Fibroblast of upper back skin (primary cell): ENCODE measurements at regions not wholly inside any gene's neighbourhood (a gene's known extent, or its start where the extent isn't known, plus 50 kb on each side); places are given as distances from the start of the nearest gene placed in this dataset.
A peak's percentile ranks its signal among the peaks of the same experiment; 100 is the strongest.

Experiments
- DNase-seq: peaks from one replicate; pipeline ENCODE4 v3.0.0-alpha.2; 2013

- no peak for DNase-seq
Observed at GRCh38 chr10:78868861-78869260, 199.9 kb upstream of the ZMIZ1 start.

GRCh38 chr10:78869508-78870454 lies 199.0 kb upstream of the ZMIZ1 start:
- DNase-seq = no peak

GRCh38 chr10:78870458-78870857 lies 198.3 kb upstream of the ZMIZ1 start:
- DNase-seq = no peak

DNA sequence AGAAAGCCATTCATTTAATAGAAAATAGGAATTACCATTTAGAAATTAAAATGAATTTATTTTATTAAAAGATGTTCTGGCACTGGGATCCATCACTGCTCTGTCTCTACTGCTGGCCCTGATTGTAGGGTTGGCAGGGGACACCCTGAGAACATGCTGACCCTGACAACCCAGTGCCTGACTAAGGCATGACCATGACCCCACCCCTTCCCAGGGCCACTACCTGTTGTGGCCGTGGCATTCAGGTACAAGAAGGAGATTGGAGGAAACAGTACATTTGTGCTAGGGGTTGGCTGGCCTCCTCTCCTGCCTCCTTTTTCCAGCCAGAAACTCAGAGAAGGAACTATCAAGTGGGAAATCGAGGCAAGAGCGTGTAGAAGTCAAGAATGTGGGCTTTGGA lies 197.0 kb upstream of the ZMIZ1 start:
- DNase-seq = no peak

GRCh38 chr10:78873413-78873812 lies 195.4 kb upstream of the ZMIZ1 start:
- DNase-seq = no peak

DNA sequence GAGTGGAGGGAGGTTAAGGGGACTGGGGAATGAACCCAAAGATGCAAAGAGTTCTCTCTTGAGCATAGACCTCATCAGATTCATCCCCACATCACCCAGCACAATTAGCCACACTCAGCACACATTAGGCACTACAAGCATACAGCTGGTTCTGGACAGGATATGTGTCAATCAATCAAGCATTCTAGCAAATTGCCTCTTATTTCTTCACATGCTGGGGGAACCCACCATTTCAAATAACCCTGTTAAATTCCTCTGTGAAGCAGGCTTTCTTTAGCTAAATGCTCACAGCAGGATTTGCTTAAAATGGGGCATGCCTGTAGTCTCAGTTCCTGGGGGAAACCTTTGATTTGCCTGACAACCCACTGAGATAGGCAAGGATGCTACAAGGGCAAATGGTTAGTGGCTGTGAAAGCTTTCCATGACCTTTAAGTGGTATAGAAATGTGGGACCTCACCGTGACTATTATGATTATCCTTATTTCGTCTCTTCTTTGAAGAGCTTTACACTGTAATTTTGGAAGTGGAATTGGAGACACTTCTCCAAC lies 193.4 kb upstream of the ZMIZ1 start:
- DNase-seq = no peak

- no peak for DNase-seq
Observed at GRCh38 chr10:78875932-78876331, 192.8 kb upstream of the ZMIZ1 start.

GRCh38 chr10:78876449-78876848 lies 192.3 kb upstream of the ZMIZ1 start:
- peak; percentile 13 for DNase-seq

GRCh38 chr10:78879621-78880020 lies 189.1 kb upstream of the ZMIZ1 start:
- no peak for DNase-seq

DNA sequence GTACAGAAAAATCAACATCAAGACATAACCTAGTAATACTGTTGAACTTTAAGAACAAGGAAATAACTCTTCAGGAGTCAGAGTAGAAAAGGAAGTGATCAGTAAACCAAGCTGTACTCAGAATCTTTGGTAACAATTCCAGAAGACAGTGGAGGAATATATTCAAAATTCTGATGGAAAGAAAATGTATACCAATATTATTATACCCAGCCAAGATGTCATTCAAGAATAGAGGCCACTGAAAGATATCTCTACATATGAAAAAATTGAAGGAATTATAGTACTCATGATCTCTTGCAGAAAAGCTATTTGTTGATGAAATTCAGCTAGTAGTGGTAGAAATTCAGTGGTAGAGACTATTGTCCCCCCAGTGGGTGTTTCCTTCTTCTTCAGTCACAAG lies 182.6 kb upstream of the ZMIZ1 start:
- no peak for DNase-seq

GRCh38 chr10:78889536-78890063 lies 179.2 kb upstream of the ZMIZ1 start:
- DNase-seq = no peak

- no peak for DNase-seq
Observed at GRCh38 chr10:78890506-78890905, 178.3 kb upstream of the ZMIZ1 start.

DNA sequence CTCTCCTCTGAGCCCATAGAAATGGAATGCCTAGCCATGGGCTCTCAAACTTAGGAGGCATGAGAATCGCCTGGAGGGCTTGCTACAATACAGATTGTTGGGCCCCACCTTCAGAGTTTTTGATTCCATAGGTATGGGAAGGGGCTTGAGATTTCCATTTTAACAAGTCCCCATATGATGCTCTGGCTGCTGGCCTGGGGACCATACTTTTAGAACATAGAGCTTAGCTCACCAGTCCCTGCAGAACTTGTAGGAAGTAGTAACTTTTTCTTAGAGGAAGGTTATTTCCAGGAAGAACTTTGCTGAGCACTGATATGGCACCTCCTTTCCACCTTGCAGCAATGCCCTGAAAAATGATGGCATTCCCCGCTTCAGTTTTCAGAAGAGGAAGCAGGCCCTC lies 177.0 kb upstream of the ZMIZ1 start:
- DNase-seq = no peak

DNA sequence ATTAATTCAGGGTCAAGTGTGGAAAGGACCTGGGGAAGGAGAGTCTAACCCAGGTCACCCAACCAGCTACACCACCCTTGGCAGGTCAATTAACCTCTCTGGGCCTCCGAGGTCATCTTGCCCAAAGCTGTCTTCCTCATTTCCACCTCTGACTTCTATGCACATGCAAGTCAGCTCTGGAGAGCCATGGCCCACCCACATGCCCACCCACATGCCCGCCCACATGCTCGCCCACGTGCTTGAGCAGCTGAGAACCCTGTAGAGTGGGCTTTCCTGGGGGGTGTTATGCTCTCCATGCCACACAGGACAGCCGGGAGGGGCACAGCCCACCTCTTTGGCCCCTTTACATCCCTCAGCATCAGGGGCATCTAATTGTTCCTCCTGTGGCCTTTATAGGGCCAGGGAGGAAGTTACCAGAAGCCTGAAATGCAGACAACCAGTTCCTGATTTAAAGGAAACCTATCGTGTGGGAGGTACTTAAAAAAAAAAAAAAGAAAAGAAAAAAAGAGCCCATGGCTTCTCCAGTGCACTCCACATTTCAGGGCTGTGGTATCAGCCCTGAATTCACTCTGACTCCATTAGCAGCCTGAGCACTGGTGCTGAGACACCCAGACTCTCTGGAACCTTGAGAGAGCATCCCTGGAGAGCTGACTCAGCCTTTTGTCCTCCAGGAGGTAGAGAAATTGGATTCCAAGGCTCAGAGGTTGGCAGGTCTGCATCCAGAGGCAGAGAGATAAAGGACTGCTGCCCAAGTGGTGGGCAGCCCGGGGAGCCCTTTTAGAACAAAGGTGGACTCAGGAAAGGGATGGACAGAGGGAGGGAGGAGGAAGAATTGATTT lies 176.2 kb upstream of the ZMIZ1 start:
- DNase-seq = peak; percentile 40

DNA sequence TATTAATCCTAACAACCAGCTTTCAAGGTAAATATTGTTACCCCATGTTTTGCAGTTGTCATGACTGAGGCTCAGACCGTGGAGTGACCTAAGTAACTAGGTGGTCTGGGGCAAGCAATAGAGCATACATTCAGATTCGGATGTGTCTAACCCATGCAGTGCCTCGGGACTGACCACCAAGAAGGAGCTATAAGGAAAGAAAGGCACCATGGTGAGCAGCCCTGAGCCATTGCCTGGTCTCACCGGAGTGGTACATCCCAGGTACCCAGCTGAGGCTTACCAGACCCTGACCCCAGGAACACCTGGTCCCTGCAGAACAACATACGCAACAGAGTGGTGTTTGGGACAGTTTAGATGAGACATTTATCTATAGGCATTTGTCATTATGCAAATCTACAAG lies 175.5 kb upstream of the ZMIZ1 start:
- DNase-seq = no peak

GRCh38 chr10:78894089-78894840 lies 174.5 kb upstream of the ZMIZ1 start:
- no peak for DNase-seq

DNA sequence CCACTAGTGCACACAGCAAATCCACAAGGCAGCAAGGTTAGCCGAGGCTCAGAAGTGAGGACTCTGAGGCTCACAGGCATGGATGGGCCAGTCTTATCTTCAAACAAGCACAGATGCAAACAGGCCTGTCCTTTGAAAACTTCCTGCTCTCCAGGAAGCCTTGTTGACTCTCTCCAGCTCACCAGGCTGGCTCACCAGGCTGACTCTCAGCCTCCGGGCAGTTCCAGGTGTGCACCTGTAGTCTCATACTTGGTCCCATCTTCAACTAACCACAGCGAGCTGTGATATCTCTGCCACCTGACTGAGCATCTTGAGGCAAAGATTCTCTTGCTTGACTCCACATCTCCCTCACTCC lies 173.9 kb upstream of the ZMIZ1 start:
- no peak for DNase-seq

DNA sequence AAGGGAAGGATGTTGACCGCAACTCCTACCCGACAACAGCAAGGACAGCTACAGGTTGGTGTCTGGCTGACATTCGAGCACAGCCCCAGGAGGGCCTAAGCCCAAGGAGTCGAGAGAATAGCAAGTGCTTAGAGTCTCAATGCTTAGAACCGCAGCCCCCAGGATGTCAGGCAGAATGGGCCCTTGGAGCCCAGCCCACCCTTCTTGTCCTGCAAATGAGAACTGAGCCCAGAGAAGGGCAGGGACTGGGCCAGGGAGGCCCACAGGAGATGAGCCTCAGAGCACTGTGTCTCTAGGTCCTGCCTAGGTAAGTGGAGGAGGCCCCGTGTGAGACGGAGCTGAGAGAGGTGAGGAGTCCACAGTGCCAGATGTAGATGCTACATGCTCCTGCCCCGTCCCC lies 173.3 kb upstream of the ZMIZ1 start:
- DNase-seq = no peak

GRCh38 chr10:78896159-78896928 lies 172.4 kb upstream of the ZMIZ1 start:
- no peak for DNase-seq

DNA sequence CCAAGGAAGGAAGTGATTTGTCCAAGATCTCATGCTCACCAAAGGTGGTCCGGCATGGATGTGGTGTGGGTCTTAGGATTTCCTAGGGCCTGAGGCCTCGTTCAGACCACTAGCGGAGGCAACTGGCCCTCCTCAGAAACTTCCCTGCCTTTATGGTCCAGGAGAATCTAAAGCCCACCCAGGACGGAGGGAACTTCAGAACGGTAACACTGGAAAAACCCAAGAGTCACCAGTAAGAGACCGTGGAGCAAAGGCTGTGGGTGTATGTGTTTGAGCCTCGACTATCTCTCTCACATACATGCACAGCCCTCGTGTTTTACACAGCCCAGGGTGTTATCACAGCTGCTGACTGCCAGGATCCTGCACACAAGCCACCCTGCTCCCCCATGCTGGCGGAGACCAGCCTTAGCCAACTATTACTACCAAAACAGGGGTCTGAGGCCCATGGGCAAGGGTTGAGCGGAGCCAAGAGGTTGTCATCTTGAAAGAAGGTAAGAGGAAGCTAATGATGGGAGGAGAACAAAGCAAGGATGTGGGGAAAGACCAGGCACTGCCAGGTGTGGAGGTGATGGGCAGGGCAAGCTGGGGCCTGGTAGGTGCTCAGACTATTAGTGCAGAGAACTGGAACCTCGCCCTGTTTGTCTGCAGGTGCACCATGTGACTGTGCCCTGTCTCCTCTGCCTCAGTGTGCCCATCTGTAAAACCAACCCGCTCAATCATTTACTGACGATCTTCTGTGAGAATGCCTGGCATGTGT lies 170.2 kb upstream of the ZMIZ1 start:
- no peak for DNase-seq

DNA sequence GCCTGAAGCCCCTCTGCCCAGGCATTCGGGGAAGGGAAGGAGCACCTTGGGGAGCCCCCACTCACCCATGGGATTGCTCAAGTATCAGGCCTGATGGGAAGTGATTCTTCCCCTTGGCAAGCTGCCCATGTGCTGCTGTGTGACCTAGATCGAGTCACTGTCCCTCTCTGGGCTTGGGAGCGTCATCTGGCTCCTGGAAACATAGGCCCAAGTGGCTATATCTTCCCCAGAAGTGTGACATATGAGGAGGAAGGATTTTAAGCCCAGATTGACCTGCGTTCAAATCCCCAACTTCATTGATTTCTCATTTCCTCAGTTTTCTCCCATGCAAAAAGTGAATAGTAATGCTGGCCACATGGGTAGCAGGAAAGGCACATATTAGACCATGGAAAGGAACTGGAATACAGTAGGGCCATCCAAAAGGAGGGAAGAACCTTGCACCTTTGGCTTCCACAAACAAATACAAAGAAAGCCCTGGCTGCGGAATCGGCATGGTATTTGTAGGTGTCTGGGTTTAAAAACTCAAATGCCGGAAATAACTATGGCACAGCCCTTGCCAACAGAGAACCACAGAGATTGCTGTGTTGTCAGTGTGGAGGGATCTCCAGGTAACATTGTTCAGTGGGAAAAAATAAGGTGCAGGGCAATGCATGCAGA lies 169.5 kb upstream of the ZMIZ1 start:
- no peak for DNase-seq
